HEK293T (cell line): ENCODE measurements at regions not wholly inside any gene's neighbourhood (a gene's known extent, or its start where the extent isn't known, plus 50 kb on each side); places are given as distances from the start of the nearest gene placed in this dataset.

Experiments
- BHLHE40 ChIP-seq: fragments of 450-650 bp; IDR thresholded peaks from 2 replicates; pipeline ENCODE4 v1.6.1; 2016; ENCODE audit warnings: mild to moderate bottlenecking, moderate library complexity, borderline replicate concordance
- CTBP1 ChIP-seq: fragments of 450-650 bp; IDR thresholded peaks from 2 replicates; pipeline ENCODE4 v1.6.1; 2016; ENCODE audit warnings: borderline replicate concordance
- FOXA1 ChIP-seq: fragments of 450-650 bp; IDR thresholded peaks from 2 replicates; pipeline ENCODE4 v1.6.1; 2016; ENCODE audit warnings: mild to moderate bottlenecking
- FOXM1 ChIP-seq: fragments of 450-650 bp; IDR thresholded peaks from 2 replicates; pipeline ENCODE4 v1.6.1; 2017; ENCODE audit warnings: mild to moderate bottlenecking, borderline replicate concordance
- HDGF ChIP-seq: fragments of 450-650 bp; IDR thresholded peaks from 2 replicates; pipeline ENCODE4 v1.6.1; 2017; ENCODE audit warnings: antibody characterized with exemption, borderline replicate concordance
- L3MBTL2 ChIP-seq: fragments of 450-650 bp; conservative IDR thresholded peaks from 2 replicates; pipeline ENCODE4 v1.6.1; 2016; ENCODE audit warnings: mild to moderate bottlenecking
- LEF1 ChIP-seq: fragments of 450-650 bp; IDR thresholded peaks from 2 replicates; pipeline ENCODE4 v1.6.1; 2017; ENCODE audit warnings: mild to moderate bottlenecking, borderline replicate concordance
- NFRKB ChIP-seq: fragments of 450-650 bp; IDR thresholded peaks from 2 replicates; pipeline ENCODE4 v1.6.1; 2016; ENCODE audit warnings: mild to moderate bottlenecking, moderate library complexity
- SP1 ChIP-seq: fragments of 450-650 bp; IDR thresholded peaks from 2 replicates; pipeline ENCODE4 v1.6.1; 2017
- SUZ12 ChIP-seq: fragments of 450-650 bp; IDR thresholded peaks from 2 replicates; pipeline ENCODE4 v1.6.1; 2016; ENCODE audit warnings: mild to moderate bottlenecking
- ZNF384 ChIP-seq: fragments of 450-650 bp; IDR thresholded peaks from 2 replicates; pipeline ENCODE4 v1.6.1; 2016

GRCh38 chr11:57085611-57086010 is 96.1 kb upstream of the LRRC55 start:
- TF ChIP-seq FOXM1 (no peak), LEF1 (no peak), CTBP1 (no peak), FOXA1 (no peak), SUZ12 (no peak), SP1 (no peak), BHLHE40 (no peak), ZNF384 (no peak), L3MBTL2 (no peak), HDGF (no peak), NFRKB (no peak)
